ENCODE measurements at regions not wholly inside any gene's neighbourhood (a gene's known extent, or its start where the extent isn't known, plus 50 kb on each side); places are given as distances from the start of the nearest gene placed in this dataset.

DNA sequence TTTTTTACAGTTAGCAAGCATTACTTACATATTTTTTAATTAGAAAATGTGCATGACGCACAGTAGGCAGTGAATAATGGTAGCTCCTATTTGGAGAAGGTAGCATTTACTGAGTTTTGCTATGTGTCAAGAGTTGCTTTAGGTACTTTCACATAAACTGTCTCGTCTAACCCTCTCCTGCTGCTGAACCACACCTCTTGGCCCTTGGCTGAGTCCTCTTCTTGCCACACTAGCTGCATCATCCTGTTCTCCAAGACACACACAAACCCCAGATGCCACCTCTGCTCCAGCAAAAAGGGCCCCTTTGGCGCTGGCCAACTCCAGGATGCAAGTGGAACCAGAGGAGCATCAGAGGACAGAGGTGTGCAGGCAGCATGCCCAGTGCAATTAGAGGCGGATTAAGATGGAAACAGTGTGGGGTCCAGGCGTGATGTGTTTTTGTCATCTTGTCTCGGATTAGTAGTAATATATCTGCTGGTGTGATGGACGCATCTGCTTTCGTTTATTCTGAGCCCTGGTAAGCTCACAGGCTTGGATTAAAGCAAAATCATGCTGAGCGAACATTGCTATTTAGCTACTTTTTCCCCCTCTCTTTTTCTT, 367.0 kb upstream of the CADM1 start:
- no peak for DNase-seq (ENCODE audit: low spot score in 2 of 2)
- intact Hi-C loops (cut with DNase I) = no loop called here
- no peaks in the 10 kb centered on the region for H3K9me3 ChIP-seq

DNA sequence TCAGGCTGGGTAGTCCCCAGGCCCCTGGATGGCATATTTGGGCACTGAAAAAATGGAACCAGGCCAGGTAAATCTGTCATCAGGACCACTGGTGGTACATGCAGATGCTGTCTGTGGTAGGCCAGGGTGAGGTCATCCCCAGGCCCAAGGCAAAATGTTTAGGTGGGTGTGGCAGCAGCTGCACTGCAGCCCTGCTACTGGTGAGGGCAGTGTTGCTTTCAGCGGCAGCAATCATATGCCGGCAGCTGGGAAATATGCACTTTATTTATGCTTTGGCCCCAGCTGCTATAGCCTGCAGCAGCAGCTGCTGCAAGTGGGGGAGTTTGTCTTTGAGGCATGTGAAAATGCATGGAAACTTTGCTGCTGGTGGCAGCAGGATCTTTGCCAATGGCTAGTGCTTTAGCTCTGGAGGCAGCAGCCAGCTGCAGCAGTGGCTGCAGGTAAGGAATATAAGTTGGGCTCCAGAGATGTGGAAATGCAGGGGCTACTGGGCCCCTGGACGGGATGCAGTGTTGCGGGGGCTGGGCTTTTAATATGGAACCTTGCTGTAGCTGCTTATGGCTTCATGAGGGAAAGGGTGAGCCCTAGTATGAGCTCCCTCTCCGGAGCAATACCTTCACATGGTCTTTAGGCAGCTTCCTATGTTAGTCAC, 365.7 kb upstream of the CADM1 start:
- no peak for DNase-seq (ENCODE audit: low spot score in 2 of 2)
- Histone ChIP-seq H3K4me1 (no peaks in the 10 kb centered on the region), H3K36me3 (no peaks in the 10 kb centered on the region), H3K27me3 (no peaks in the 10 kb centered on the region), H3K4me3 (no peak overlapping the region), H3K27ac (no peak overlapping the region), H3K9me3 (no peaks in the 10 kb centered on the region)
- intact Hi-C loops (cut with DNase I) = no loop called here
- TF ChIP-seq, protein P1, sequence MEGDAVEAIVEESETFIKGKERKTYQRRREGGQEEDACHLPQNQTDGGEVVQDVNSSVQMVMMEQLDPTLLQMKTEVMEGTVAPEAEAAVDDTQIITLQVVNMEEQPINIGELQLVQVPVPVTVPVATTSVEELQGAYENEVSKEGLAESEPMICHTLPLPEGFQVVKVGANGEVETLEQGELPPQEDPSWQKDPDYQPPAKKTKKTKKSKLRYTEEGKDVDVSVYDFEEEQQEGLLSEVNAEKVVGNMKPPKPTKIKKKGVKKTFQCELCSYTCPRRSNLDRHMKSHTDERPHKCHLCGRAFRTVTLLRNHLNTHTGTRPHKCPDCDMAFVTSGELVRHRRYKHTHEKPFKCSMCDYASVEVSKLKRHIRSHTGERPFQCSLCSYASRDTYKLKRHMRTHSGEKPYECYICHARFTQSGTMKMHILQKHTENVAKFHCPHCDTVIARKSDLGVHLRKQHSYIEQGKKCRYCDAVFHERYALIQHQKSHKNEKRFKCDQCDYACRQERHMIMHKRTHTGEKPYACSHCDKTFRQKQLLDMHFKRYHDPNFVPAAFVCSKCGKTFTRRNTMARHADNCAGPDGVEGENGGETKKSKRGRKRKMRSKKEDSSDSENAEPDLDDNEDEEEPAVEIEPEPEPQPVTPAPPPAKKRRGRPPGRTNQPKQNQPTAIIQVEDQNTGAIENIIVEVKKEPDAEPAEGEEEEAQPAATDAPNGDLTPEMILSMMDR (IDR thresholded peaks at IDR 0.05) = no peak

More for the DNA sequence above, 367.0 kb upstream of the CADM1 start:
- Histone ChIP-seq H3K36me3 (no peaks in the 10 kb centered on the region), H3K27ac (no peak overlapping the region), H3K4me3 (no peak overlapping the region), H3K27me3 (no peaks in the 10 kb centered on the region), H3K4me1 (no peaks in the 10 kb centered on the region)
- TF ChIP-seq, protein P1 (IDR thresholded peaks at IDR 0.05) = no peak

DNA sequence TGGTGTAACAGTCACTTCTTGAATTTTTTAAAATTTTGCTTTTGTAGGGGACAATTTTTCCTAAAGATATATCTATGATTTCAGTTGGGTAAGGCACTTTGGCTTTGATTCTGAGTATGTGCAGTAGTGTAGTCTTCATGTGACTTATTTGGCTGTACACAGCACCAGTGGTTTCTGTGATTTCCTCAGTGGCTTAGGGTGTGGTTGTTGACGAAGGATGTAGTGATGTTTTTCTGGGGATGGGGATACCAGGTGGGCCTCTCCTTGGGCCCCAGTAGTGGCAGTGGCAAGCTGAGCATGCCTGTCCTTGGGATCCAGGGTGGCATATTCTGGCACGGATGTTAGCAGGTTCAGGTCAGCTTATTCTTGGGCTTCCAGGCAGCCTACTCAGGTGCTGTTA, 364.9 kb upstream of the CADM1 start:
- H3K4me1 ChIP-seq = no peaks in the 10 kb centered on the region
- intact Hi-C loops (cut with DNase I) = no loop called here
- TF ChIP-seq, protein P1 (IDR thresholded peaks at IDR 0.05) = no peak

DNA sequence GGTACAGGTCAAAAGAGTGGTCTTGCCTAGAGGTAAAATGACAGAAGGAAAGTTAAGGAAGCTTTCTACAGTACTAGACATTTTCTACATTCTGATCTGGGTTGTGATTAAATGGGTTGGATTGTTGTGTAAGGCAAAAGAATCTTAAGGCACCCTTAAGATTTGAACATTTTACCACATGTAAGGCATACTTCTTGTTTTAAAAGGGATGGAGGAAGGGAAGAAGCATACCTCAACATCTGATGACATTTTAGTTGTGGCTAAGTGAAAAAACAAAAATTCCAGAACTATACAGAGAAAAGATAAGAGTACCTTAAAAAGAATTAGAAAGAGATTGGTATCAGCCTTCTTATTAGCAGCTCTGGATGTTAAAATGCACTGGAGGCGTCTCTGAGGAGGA, 356.0 kb upstream of the CADM1 start:
- peaks cover 0 to 7% of the 10 kb centered on the region in 2 donors for H3K9me3 ChIP-seq
- no peaks in the 10 kb centered on the region for H3K4me1 ChIP-seq
- TF ChIP-seq, protein P1 (IDR thresholded peaks at IDR 0.05) = no peak
- intact Hi-C loops (cut with DNase I) = no loop called here
- no peak overlapping the region for H3K4me3 ChIP-seq
- no peak overlapping the region for H3K27ac ChIP-seq
- no peak for DNase-seq (ENCODE audit: low spot score in 2 of 2)
- no peaks in the 10 kb centered on the region for H3K36me3 ChIP-seq
- no peaks in the 10 kb centered on the region for H3K27me3 ChIP-seq

More for the DNA sequence above, 364.9 kb upstream of the CADM1 start:
- Histone ChIP-seq H3K27ac (no peak overlapping the region), H3K36me3 (no peaks in the 10 kb centered on the region), H3K27me3 (no peaks in the 10 kb centered on the region), H3K4me3 (no peak overlapping the region), H3K9me3 (no peaks in the 10 kb centered on the region)
- DNase-seq (ENCODE audit: low spot score in 2 of 2) = no peak

DNA sequence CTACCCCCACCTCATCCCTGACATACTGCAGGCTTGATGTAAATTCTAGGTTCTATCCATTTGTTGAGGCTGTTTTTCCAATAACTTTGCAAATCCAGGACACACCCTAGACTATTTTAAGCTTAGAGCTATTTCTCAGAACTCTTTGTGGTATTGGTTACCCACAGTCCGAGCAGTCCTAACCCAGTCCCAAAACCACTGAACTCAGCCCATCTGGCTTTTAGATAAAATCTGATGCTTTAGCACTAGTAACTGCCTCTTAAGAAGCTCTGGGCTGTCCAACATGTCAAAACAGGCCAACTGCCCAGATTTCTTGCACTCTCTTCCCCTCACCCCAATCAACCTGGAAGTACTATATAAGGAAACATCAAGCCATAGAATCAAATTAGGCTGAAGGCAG, 344.4 kb upstream of the CADM1 start:
- no peaks in the 10 kb centered on the region for H3K36me3 ChIP-seq
- H3K27ac ChIP-seq = no peak overlapping the region
- TF ChIP-seq, protein P1 (IDR thresholded peaks at IDR 0.05) = no peak
- H3K4me1 ChIP-seq = no peaks in the 10 kb centered on the region
- no peaks in the 10 kb centered on the region for H3K9me3 ChIP-seq
- no peak overlapping the region for H3K4me3 ChIP-seq
- no peak for DNase-seq (ENCODE audit: low spot score in 2 of 2)
- intact Hi-C loops (cut with DNase I) = no loop called here
- H3K27me3 ChIP-seq = no peaks in the 10 kb centered on the region
